Embryonic facial prominence (tissue), 1 donor: ENCODE measurements at regions not wholly inside any gene's neighbourhood (a gene's known extent, or its start where the extent isn't known, plus 50 kb on each side); places are given as distances from the start of the nearest gene placed in this dataset.

Source experiments
- DNase-seq: peaks from one replicate; pipeline ENCODE4 v3.0.0-alpha.2; 2016; ENCODE audit errors: extremely low spot score

- no peak for DNase-seq
Measured at GRCh38 chr4:3715855-3716630, 50.1 kb upstream of the ADRA2C start.

GRCh38 chr4:3715061-3715854, 50.9 kb upstream of the ADRA2C start:
- DNase-seq = peak; percentile 18

- no peak for DNase-seq
Measured at GRCh38 chr4:3714642-3715001, 51.6 kb upstream of the ADRA2C start.

- DNase-seq = no peak
Measured at GRCh38 chr4:3713817-3714641, 52.2 kb upstream of the ADRA2C start.

GRCh38 chr4:3713346-3713745, 52.8 kb upstream of the ADRA2C start:
- DNase-seq = no peak

GRCh38 chr4:3712936-3713335, 53.2 kb upstream of the ADRA2C start:
- no peak for DNase-seq

- no peak for DNase-seq
Measured at GRCh38 chr4:3712112-3712805, 53.9 kb upstream of the ADRA2C start.

GRCh38 chr4:3711183-3712111, 54.7 kb upstream of the ADRA2C start:
- no peak for DNase-seq

- DNase-seq = no peak
Measured at GRCh38 chr4:3710451-3711182, 55.6 kb upstream of the ADRA2C start.

GRCh38 chr4:3709846-3710441, 56.2 kb upstream of the ADRA2C start:
- no peak for DNase-seq

- DNase-seq = no peak
Measured at GRCh38 chr4:3709061-3709845, 56.9 kb upstream of the ADRA2C start.

- DNase-seq = no peak
Measured at GRCh38 chr4:3708611-3709010, 57.6 kb upstream of the ADRA2C start.

GRCh38 chr4:3708103-3708510, 58.1 kb upstream of the ADRA2C start:
- DNase-seq = no peak

- no peak for DNase-seq
Measured at GRCh38 chr4:3707423-3708102, 58.6 kb upstream of the ADRA2C start.

- no peak for DNase-seq
Measured at GRCh38 chr4:3706565-3707422, 59.4 kb upstream of the ADRA2C start.

GRCh38 chr4:3706111-3706511, 60.1 kb upstream of the ADRA2C start:
- no peak for DNase-seq
